ENCODE measurements at regions not wholly inside any gene's neighbourhood (a gene's known extent, or its start where the extent isn't known, plus 50 kb on each side); places are given as distances from the start of the nearest gene placed in this dataset.

GRCh38 chr2:17327649-17328048 lies 190.6 kb downstream of the RAD51AP2 start:
- TF ChIP-seq EZH2phosphoT487 (IDR thresholded peaks at IDR 0.05; ENCODE audit: low read length) (no peak), CTCF (IDR thresholded peaks at IDR 0.05; ENCODE audit: low read length) (no peak)
